ENCODE measurements at regions not wholly inside any gene's neighbourhood (a gene's known extent, or its start where the extent isn't known, plus 50 kb on each side); places are given as distances from the start of the nearest gene placed in this dataset.
"Not testable (repeated sequence)": the region's sequence is repeated elsewhere in the genome, so short reads cannot be mapped to it uniquely, and the experiment has no call there.

- DNase-seq, result no peak
These were observed 69.5 kb upstream of the KCNAB1 start for GRCh38 chr3:156050918-156051317.

- no peak for DNase-seq
These were observed 68.7 kb upstream of the KCNAB1 start for GRCh38 chr3:156051651-156052050.

GRCh38 chr3:156052115-156052514, 68.3 kb upstream of the KCNAB1 start:
- no peak for DNase-seq

GRCh38 chr3:156059950-156060501, 60.4 kb upstream of the KCNAB1 start:
- DNase-seq, result peak; percentile 42

GRCh38 chr3:156068151-156068550, 52.2 kb upstream of the KCNAB1 start:
- DNase-seq, result not testable (repeated sequence)

- no peak for DNase-seq
These were observed 50.4 kb upstream of the KCNAB1 start for GRCh38 chr3:156070028-156070427.

All from MV-4-11 (cell line).